MM.1S (cell line): ENCODE measurements at regions not wholly inside any gene's neighbourhood (a gene's known extent, or its start where the extent isn't known, plus 50 kb on each side); places are given as distances from the start of the nearest gene placed in this dataset.

Experiments
- DNase-seq: peaks from one replicate; pipeline ENCODE4 v3.0.0-alpha.2; 2015
- H2AFZ ChIP-seq: fragments of 300-600 bp; sonication (generic); 2 replicates; pipeline ENCODE4 v1.6.0; 2016; ENCODE audit warnings: antibody characterized with exemption, low read length
- H3F3A ChIP-seq: fragments of 300-600 bp; sonication (generic); 2 replicates; pipeline ENCODE4 v1.6.1; 2016; ENCODE audit warnings: mild to moderate bottlenecking, antibody characterized with exemption, low read length, moderate library complexity, mixed read lengths; ENCODE audit not compliant: insufficient read depth
- H3K27ac ChIP-seq: fragments of 300-600 bp; sonication (generic); 2 replicates; pipeline ENCODE4 v1.5.1; 2016; ENCODE audit warnings: mild to moderate bottlenecking, low read length
- H3K27me3 ChIP-seq: fragments of 300-600 bp; sonication (generic); replicated peaks from 2 replicates; pipeline ENCODE4 v1.6.0; 2016; ENCODE audit warnings: low read length; ENCODE audit not compliant: insufficient read depth
- H3K36me3 ChIP-seq: fragments of 300-600 bp; sonication (generic); replicated peaks from 2 replicates; pipeline ENCODE4 v1.6.1; 2016; ENCODE audit warnings: mild to moderate bottlenecking, low read length, mixed read lengths; ENCODE audit not compliant: insufficient read depth
- H3K4me1 ChIP-seq: fragments of 300-600 bp; sonication (generic); 2 replicates; pipeline ENCODE4 v1.6.1; 2016; ENCODE audit warnings: low read length, mixed read lengths
- H3K4me2 ChIP-seq: fragments of 300-600 bp; sonication (generic); 2 replicates; pipeline ENCODE4 v1.6.0; 2016; ENCODE audit warnings: low read depth, low read length
- H3K4me3 ChIP-seq: fragments of 300-600 bp; sonication (generic); 2 replicates; pipeline ENCODE4 v1.5.1; 2016; ENCODE audit warnings: low read length, mixed read lengths
- H3K79me2 ChIP-seq: fragments of 300-600 bp; sonication (generic); 2 replicates; pipeline ENCODE4 v1.6.1; 2016; ENCODE audit warnings: mixed run types, low read length, mixed read lengths
- H3K9ac ChIP-seq: fragments of 300-600 bp; sonication (generic); 2 replicates; pipeline ENCODE4 v1.6.1; 2016; ENCODE audit warnings: low read length, mixed read lengths
- H3K9me2 ChIP-seq: fragments of 300-600 bp; sonication (generic); replicated peaks from 2 replicates; pipeline ENCODE4 v1.6.1; 2016; ENCODE audit warnings: mild to moderate bottlenecking, low read length, mixed read lengths; ENCODE audit not compliant: insufficient read depth
- H3K9me3 ChIP-seq: fragments of 300-600 bp; sonication (generic); replicated peaks from 2 replicates; pipeline ENCODE4 v1.6.1; 2016; ENCODE audit warnings: mild to moderate bottlenecking, low read length, mixed read lengths; ENCODE audit not compliant: insufficient read depth
- H4K20me1 ChIP-seq: fragments of 300-600 bp; sonication (generic); 2 replicates; pipeline ENCODE4 v1.6.1; 2016; ENCODE audit warnings: mild to moderate bottlenecking, low read length, moderate library complexity, mixed read lengths; ENCODE audit not compliant: insufficient read depth
- CTCF ChIP-seq: fragments of 300-600 bp; sonication (generic); IDR thresholded peaks from 2 replicates; pipeline ENCODE4 v1.5.1; 2016; ENCODE audit warnings: antibody characterized with exemption, low read length, mixed read lengths
- EZH2 ChIP-seq: fragments of 300-600 bp; sonication (generic); optimal IDR thresholded peaks from 2 replicates; pipeline ENCODE3; 2017; ENCODE audit warnings: low read depth, mild to moderate bottlenecking, antibody characterized with exemption, low read length, mixed read lengths
- EZH2phosphoT487 ChIP-seq: fragments of 300-600 bp; sonication (generic); IDR thresholded peaks from 2 replicates; pipeline ENCODE4 v1.6.1; 2018; ENCODE audit warnings: antibody characterized with exemption, low read length

GRCh38 chr7:91327346-91327745 lies 63.1 kb downstream of the FZD1 start:
- no peak overlapping the region for H2AFZ ChIP-seq
- no peak overlapping the region for H3K4me2 ChIP-seq
- no peaks in the 10 kb centered on the region for H3K27me3 ChIP-seq
- no peak overlapping the region for H3K27ac ChIP-seq
- no peaks in the 10 kb centered on the region for H4K20me1 ChIP-seq
- H3K9me2 ChIP-seq: no peaks in the 10 kb centered on the region
- no peak overlapping the region for H3K9ac ChIP-seq
- H3K79me2 ChIP-seq: no peaks in the 10 kb centered on the region
- no peak overlapping the region for H3K4me3 ChIP-seq
- H3K36me3 ChIP-seq: no peaks in the 10 kb centered on the region
- no peaks in the 10 kb centered on the region for H3K9me3 ChIP-seq
- DNase-seq: no peak
- no peak for TF ChIP-seq EZH2phosphoT487
- TF ChIP-seq CTCF: no peak
- TF ChIP-seq EZH2: no peak
- no peaks in the 10 kb centered on the region for H3F3A ChIP-seq
- H3K4me1 ChIP-seq: no peaks in the 10 kb centered on the region

GRCh38 chr7:91329571-91329970 lies 65.3 kb downstream of the FZD1 start:
- Histone ChIP-seq H2AFZ (no peak overlapping the region), H3K9me2 (no peaks in the 10 kb centered on the region), H4K20me1 (no peaks in the 10 kb centered on the region), H3K9me3 (no peaks in the 10 kb centered on the region), H3K27ac (no peak overlapping the region), H3K79me2 (no peaks in the 10 kb centered on the region), H3F3A (no peaks in the 10 kb centered on the region), H3K27me3 (no peaks in the 10 kb centered on the region), H3K36me3 (no peaks in the 10 kb centered on the region), H3K4me1 (no peaks in the 10 kb centered on the region), H3K9ac (no peak overlapping the region), H3K4me2 (no peak overlapping the region), H3K4me3 (no peak overlapping the region)
- DNase-seq: no peak
- TF ChIP-seq CTCF (no peak), EZH2 (no peak), EZH2phosphoT487 (no peak)

- TF ChIP-seq EZH2: no peak
- no peak for TF ChIP-seq EZH2phosphoT487
- no peak for TF ChIP-seq CTCF
- Histone ChIP-seq H3K4me3 (no peak overlapping the region), H3F3A (no peaks in the 10 kb centered on the region), H3K36me3 (no peaks in the 10 kb centered on the region), H3K79me2 (no peaks in the 10 kb centered on the region), H3K9me3 (no peaks in the 10 kb centered on the region), H3K9ac (no peak overlapping the region), H3K9me2 (no peaks in the 10 kb centered on the region), H2AFZ (no peak overlapping the region), H3K4me2 (no peak overlapping the region), H3K4me1 (no peaks in the 10 kb centered on the region), H4K20me1 (no peaks in the 10 kb centered on the region), H3K27ac (no peak overlapping the region), H3K27me3 (no peaks in the 10 kb centered on the region)
- DNase-seq: no peak
These were observed 66.1 kb downstream of the FZD1 start for GRCh38 chr7:91330191-91330808.
